Spinal cord (tissue), 9 donors: ENCODE measurements at regions not wholly inside any gene's neighbourhood (a gene's known extent, or its start where the extent isn't known, plus 50 kb on each side); places are given as distances from the start of the nearest gene placed in this dataset.
"Not testable (repeated sequence)": the region's sequence is repeated elsewhere in the genome, so short reads cannot be mapped to it uniquely, and the experiment has no call there.

Experiments
- DNase-seq, 6 donors: peaks; one replicate each; pipeline versions ENCODE4 v3.0.0 to v3.0.0-alpha.2; 2013 to 2015; ENCODE audit warnings: low spot score in 6 of 6, low read depth in 4 of 6
- H3K27ac ChIP-seq: one replicate; pipeline ENCODE4 v1.5.1; 2013; ENCODE audit warnings: low read depth, low read length, control low read depth
- H3K27me3 ChIP-seq: one replicate; pipeline ENCODE4 v1.6.1; 2013; ENCODE audit warnings: low read length; ENCODE audit not compliant: control insufficient read depth, insufficient read depth
- H3K36me3 ChIP-seq: one replicate; pipeline ENCODE4 v1.6.1; 2013; ENCODE audit warnings: low read length; ENCODE audit not compliant: control insufficient read depth, insufficient read depth
- H3K4me1 ChIP-seq: one replicate; pipeline ENCODE4 v1.6.1; 2013; ENCODE audit warnings: low read length; ENCODE audit not compliant: control insufficient read depth, insufficient read depth
- H3K4me3 ChIP-seq: one replicate; pipeline ENCODE4 v1.5.1; 2013; ENCODE audit warnings: low read depth, low read length, control low read depth
- H3K9me3 ChIP-seq: one replicate; pipeline ENCODE4 v1.6.1; 2013; ENCODE audit warnings: low read length; ENCODE audit not compliant: control insufficient read depth, insufficient read depth
- WGBS: methylation state at CpG from one replicate; pipeline ENCODE4 v1.1.5; 2013; ENCODE audit warnings: missing lambda C conversion rate; ENCODE audit not compliant: insufficient coverage; 5-methylcytosine and 5-hydroxymethylcytosine counted together
- donor health status: healthy.

DNA sequence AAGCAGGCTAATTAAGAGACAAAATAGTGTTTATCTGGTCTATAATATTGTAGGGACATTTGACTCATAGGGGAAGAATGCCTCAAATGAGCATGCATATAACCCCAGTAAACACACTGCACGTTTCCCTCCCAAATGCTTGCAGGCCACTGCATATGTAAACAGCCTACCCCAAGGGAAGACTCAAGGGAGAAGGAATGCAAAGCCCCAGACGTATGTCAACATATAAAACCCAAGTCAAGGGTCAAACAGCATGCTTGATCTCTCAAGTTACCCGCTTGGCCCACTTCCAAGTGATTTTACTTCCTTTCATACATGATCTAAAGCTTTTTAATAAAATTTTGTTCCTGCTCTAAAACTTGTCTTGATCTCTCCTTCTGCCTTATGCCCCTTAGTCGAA lies 1090.0 kb downstream of the OTOL1 start:
- H3K4me1 ChIP-seq: no peaks in the 10 kb centered on the region
- no peak overlapping the region for H3K4me3 ChIP-seq
- 33% methylated on average over 1 of the region's 4 CpGs for WGBS
- H3K36me3 ChIP-seq: no peaks in the 10 kb centered on the region
- H3K27ac ChIP-seq: no peak overlapping the region
- peak in 1 of 6 donors; percentile 1 for DNase-seq
- no peaks in the 10 kb centered on the region for H3K27me3 ChIP-seq
- H3K9me3 ChIP-seq: no peaks in the 10 kb centered on the region

DNA sequence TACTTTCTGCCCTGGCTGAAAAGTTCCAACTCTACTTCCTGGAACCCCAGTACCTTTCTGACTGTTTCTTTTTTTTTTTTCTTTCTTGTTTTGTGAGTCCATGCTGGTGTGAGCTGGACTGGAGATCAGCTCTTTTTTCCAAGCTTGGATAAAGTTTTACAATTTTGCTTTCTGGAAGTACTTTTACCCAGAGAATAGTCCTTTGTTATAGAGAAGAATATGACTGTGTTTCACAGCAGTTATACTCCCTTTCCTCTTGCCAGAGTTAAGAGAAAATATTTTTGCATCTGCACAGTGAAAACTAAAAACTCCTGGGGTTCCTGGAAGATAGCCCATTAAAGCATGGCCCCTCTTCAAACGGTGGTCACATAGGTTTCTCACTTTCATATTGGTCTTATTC lies 1100.6 kb downstream of the OTOL1 start:
- Histone ChIP-seq H3K36me3 (no peaks in the 10 kb centered on the region), H3K4me1 (no peaks in the 10 kb centered on the region), H3K9me3 (no peaks in the 10 kb centered on the region), H3K4me3 (no peak overlapping the region), H3K27me3 (no peaks in the 10 kb centered on the region), H3K27ac (peak overlapping the region; percentile 50)
- WGBS: 33% methylated on average over 1 of the region's 1 CpG
- DNase-seq: peak in 1 of 6 donors; percentile 68

DNA sequence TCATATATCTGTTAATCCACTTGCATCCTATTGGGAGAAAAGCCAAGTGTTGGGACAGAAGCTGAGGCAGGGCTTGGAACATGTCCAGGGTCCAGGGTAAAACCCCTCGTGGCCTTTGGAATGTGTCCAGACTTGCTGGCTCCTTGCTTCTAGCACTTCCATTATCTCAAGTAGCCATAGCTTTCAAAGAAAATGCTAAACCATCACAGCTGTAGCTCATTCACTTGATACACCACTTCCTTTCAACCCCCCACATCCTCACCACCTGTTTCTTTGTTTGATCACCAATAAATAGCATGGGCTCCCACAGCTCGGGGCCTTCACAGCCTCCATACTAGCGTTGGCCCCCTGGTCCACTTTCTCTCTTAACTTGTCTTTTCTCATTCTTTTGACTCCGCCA lies 1101.9 kb downstream of the OTOL1 start:
- H3K4me1 ChIP-seq, H3K36me3 ChIP-seq, H3K4me3 ChIP-seq, H3K9me3 ChIP-seq, H3K27me3 ChIP-seq, H3K27ac ChIP-seq: not testable (repeated sequence)
- 11% methylated on average over 3 of the region's 4 CpGs for WGBS
- peak in 2 of 6 donors; percentile 47 to 57 for DNase-seq

DNA sequence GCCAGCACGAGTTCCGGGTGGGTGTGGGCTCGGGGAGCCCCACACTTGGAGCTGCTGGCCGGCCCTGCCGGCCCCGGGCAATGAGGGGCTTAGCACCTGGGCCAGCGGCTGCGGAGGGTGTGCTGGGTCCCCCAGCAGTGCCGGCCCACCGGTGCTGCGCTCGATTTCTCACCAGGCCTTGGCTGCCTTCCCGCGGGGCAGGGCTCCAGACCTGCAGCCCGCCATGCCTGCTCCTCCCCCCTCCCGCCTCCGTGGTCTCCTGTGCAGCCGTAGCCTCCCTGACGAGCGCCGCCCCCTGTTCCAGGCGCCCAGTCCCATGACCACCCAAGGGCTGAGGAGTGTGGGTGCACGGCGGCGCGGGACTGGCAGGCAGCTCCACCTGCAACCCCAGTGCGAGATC lies 1103.1 kb downstream of the OTOL1 start:
- H3K4me3 ChIP-seq, DNase-seq, H3K9me3 ChIP-seq, H3K27ac ChIP-seq, H3K36me3 ChIP-seq, H3K27me3 ChIP-seq, H3K4me1 ChIP-seq: not testable (repeated sequence)
- 97% methylated on average over 25 of the region's 27 CpGs for WGBS

DNA sequence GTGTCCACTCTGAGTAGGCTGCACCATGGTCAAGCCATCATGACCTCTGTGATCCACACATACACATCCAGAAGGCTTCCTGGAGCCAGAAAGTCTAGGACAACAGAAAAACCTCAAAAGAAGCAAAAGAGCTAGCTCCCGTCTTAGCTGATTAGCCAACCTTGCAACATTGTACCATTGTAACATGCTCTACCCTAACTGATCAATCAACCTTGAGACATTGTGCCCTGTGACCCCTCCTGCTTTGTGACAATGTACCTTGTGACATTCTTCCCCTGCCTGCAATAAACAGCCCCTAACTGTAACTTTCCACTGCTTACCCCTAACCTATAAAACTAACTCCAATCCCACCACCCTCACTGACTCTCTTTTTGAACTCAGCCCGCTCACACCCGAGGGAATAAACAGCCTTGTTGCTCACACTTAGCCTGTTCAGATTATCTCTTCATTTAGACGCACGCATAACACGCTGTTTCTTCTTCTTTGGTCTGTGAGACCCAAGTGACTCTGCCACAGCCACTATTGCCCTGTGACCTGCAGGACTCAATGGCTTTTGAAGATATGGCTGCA lies 1104.6 kb downstream of the OTOL1 start:
- no peaks in the 10 kb centered on the region for H3K36me3 ChIP-seq
- 87% methylated on average over 5 of the region's 6 CpGs for WGBS
- no peaks in the 10 kb centered on the region for H3K27me3 ChIP-seq
- DNase-seq: no peak
- no peak overlapping the region for H3K27ac ChIP-seq
- H3K4me3 ChIP-seq: no peak overlapping the region
- H3K4me1 ChIP-seq: no peaks in the 10 kb centered on the region
- no peaks in the 10 kb centered on the region for H3K9me3 ChIP-seq

DNA sequence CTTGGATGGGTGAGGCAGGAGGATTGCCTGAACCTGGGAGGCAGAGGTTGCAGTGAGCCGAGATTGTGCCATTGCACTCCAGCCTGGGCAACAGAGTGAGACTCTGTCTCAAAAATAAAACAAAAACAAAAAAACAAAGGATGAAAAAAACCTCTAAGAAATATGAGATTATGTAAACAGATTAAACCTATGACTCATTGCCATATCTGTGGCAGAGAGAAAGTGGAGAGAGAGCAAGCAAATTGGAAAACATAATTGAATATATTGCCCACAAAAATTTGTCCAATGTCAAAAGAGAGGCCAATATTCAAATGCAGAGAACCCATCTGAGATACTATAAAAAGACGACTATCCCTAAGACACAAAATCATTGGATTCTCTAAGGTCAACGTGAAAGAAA lies 1106.0 kb downstream of the OTOL1 start:
- H3K9me3 ChIP-seq: no peaks in the 10 kb centered on the region
- H3K27ac ChIP-seq: no peak overlapping the region
- no peaks in the 10 kb centered on the region for H3K4me1 ChIP-seq
- H3K27me3 ChIP-seq: no peaks in the 10 kb centered on the region
- no peaks in the 10 kb centered on the region for H3K36me3 ChIP-seq
- DNase-seq: no peak
- no CpG with 5 or more reads among the region's 3 CpGs for WGBS
- no peak overlapping the region for H3K4me3 ChIP-seq

DNA sequence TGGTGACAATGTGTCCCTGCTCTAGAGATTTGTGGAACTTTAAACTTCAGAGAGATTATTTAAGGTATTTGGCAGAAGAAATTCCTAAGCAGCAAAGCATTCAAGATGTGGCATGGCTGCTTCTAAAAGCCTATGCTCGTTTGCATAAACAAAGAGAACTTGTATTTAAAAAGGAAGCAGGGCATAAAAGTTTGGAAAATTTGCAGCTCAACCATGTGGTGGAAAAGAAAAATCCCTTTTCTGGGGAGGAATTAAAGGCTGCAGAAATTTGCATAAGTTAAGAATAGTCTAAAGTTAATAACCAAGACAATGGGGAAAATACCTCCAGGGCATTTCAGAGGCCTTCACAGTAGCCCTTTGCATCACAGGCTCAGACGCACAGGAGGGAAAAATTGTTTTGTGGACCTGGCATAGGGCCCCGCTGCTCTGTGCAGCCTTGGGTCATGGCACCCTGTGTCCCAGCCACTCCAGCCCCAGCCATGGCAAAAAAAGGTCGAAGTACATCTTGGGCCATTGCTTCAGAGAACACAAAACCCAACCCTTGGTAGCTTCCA lies 1109.1 kb downstream of the OTOL1 start:
- Histone ChIP-seq H3K4me3 (no peak overlapping the region), H3K4me1 (no peaks in the 10 kb centered on the region)
- 80% methylated on average over 4 of the region's 4 CpGs for WGBS

DNA sequence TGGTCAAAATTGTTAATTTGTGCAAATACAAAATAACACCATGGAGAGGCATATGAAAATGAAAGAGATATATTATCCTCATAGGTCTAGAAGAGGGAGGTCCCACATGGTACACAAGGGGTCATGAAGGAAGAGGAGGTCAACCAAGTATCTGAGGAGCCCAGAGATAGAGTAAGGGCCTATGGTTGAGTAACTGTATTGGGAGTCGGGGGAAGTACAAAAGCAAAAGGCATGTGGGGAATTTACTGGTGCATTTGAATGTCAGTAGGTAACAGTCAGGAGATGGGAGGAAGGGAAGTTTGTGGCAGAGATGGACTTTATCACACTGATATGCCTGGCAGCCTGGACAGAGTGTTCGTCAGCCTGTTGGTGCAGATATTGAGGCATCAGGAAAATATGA lies 1113.7 kb downstream of the OTOL1 start:
- H3K9me3 ChIP-seq: no peaks in the 10 kb centered on the region
- H3K36me3 ChIP-seq: no peaks in the 10 kb centered on the region
- no peak for DNase-seq
- H3K27ac ChIP-seq: no peak overlapping the region
- no peaks in the 10 kb centered on the region for H3K4me1 ChIP-seq
- no peaks in the 10 kb centered on the region for H3K27me3 ChIP-seq
- no peak overlapping the region for H3K4me3 ChIP-seq
- WGBS: 43% methylated on average over 1 of the region's 2 CpGs

More for the DNA sequence above, 1109.1 kb downstream of the OTOL1 start:
- DNase-seq: no peak
- no peak overlapping the region for H3K27ac ChIP-seq
- no peaks in the 10 kb centered on the region for H3K36me3 ChIP-seq
- no peaks in the 10 kb centered on the region for H3K9me3 ChIP-seq
- H3K27me3 ChIP-seq: no peaks in the 10 kb centered on the region

DNA sequence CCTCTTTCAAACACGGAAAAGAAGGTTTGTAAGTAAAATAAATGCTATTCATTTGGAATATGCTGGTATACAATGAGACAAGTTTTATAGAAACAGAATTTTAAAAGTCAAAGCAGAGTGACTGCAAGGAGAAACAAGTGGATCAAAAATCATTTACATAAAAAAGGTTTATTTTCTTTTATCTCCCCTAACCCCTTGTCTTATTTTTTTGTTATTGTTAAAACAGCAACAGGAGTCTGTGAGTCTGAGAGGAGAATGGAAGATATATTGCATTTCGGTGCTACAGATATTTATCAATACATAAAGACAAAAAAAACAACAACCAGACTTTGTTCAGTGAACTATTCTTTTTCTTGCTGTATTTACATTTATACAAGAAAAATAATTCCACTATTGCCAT lies 1116.4 kb downstream of the OTOL1 start:
- DNase-seq: no peak
- Histone ChIP-seq H3K9me3 (no peaks in the 10 kb centered on the region), H3K4me1 (no peaks in the 10 kb centered on the region), H3K36me3 (no peaks in the 10 kb centered on the region), H3K27ac (no peak overlapping the region), H3K27me3 (no peaks in the 10 kb centered on the region), H3K4me3 (no peak overlapping the region)
- WGBS: no CpG with 5 or more reads among the region's 2 CpGs

DNA sequence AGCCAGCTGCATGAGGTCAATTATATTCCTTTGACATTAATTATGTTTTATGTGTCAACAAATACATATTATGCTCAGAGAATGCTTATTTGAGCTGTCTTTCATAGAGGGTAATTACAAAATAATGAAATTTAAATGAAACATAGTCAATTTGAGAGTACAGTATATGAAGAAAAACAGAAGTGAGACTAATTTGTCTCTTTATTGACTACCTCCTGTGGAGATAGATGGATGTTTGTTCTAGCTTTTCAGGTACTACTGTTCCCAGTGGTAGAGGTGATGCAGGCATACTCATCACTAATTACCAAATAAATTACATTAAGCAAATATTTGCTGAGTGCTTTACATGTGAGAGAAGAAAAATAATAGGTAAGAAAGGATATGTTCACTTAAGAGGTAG lies 1129.6 kb downstream of the OTOL1 start:
- Histone ChIP-seq H3K36me3 (no peaks in the 10 kb centered on the region), H3K27me3 (no peaks in the 10 kb centered on the region), H3K4me1 (no peaks in the 10 kb centered on the region), H3K27ac (no peak overlapping the region), H3K9me3 (no peaks in the 10 kb centered on the region), H3K4me3 (no peak overlapping the region)
- peak in 2 of 6 donors; percentile 23 to 91 for DNase-seq
